CD14-positive monocyte (primary cell): ENCODE measurements at regions not wholly inside any gene's neighbourhood (a gene's known extent, or its start where the extent isn't known, plus 50 kb on each side); places are given as distances from the start of the nearest gene placed in this dataset.
A peak's percentile ranks its signal among the peaks of the same experiment; 100 is the strongest.

ENCODE experiments used
- DNase-seq, 3 donors: peaks; one replicate each; pipeline ENCODE4 v3.0.0-alpha.2; 2011 to 2022
- H2AFZ ChIP-seq: 2 replicates; pipeline ENCODE4 v1.6.0; 2012; ENCODE audit warnings: mild to moderate bottlenecking, low read depth, low read length, inconsistent platforms; ENCODE audit not compliant: insufficient read depth, poor library complexity, severe bottlenecking
- H3K27ac ChIP-seq, 2 donors: 1 replicate in 1 of 2; 2 replicates in 1 of 2; pipeline ENCODE4 v1.5.1; 2012 to 2013; ENCODE audit warnings: low read length in 2 of 2, control low read depth in 1 of 2, inconsistent platforms in 1 of 2, low read depth in 1 of 2, mild to moderate bottlenecking in 1 of 2
- H3K27me3 ChIP-seq, 2 donors: one replicate each; pipeline versions ENCODE4 v1.6.0 to v1.6.1; 2011 to 2013; ENCODE audit warnings: low read length in 2 of 2; ENCODE audit not compliant: control insufficient read depth in 2 of 2, insufficient read depth in 2 of 2
- H3K36me3 ChIP-seq, 2 donors: replicated peaks in 1 of 2; 1 replicate in 1 of 2; 2 replicates in 1 of 2; pipeline versions ENCODE4 v1.5.1 to v1.6.1; 2012 to 2013; ENCODE audit warnings: low read length in 2 of 2, control low read depth in 1 of 2, inconsistent platforms in 1 of 2, mild to moderate bottlenecking in 1 of 2; ENCODE audit not compliant: insufficient read depth in 2 of 2, control insufficient read depth in 1 of 2
- H3K4me1 ChIP-seq, 2 donors: 1 replicate in 1 of 2; 2 replicates in 1 of 2; pipeline versions ENCODE4 v1.5.1 to v1.6.1; 2012 to 2013; ENCODE audit warnings: low read length in 2 of 2, control low read depth in 1 of 2, inconsistent platforms in 1 of 2, mild to moderate bottlenecking in 1 of 2, moderate library complexity in 1 of 2; ENCODE audit not compliant: insufficient read depth in 2 of 2, control insufficient read depth in 1 of 2
- H3K4me2 ChIP-seq: replicated peaks from 2 replicates; pipeline ENCODE3; 2012; ENCODE audit warnings: low read length, moderate library complexity, mild to moderate bottlenecking; ENCODE audit not compliant: poor library complexity, severe bottlenecking; ENCODE audit errors: extremely low read depth
- H3K4me3 ChIP-seq, 3 experiments: fragments of 200-600 bp in 1 of 3; sonication (generic) in 1 of 3; replicated peaks in 1 of 3; 1 replicate in 2 of 3; 2 replicates in 1 of 3; pipeline ENCODE4 v1.5.1; 2011 to 2013; ENCODE audit warnings: low read length in 3 of 3, mild to moderate bottlenecking in 3 of 3, control low read depth in 2 of 3, low read depth in 2 of 3, inconsistent platforms in 1 of 3, moderate library complexity in 1 of 3
- H3K79me2 ChIP-seq: 2 replicates; pipeline ENCODE4 v1.6.0; 2012; ENCODE audit warnings: mild to moderate bottlenecking, control low read depth, inconsistent platforms, low read length, moderate library complexity; ENCODE audit not compliant: insufficient read depth
- H3K9ac ChIP-seq: 2 replicates; pipeline ENCODE4 v1.6.0; 2017; ENCODE audit warnings: low read length, mild to moderate bottlenecking; ENCODE audit not compliant: insufficient read depth, poor library complexity, severe bottlenecking
- H3K9me3 ChIP-seq, 2 donors: replicated peaks in 1 of 2; 1 replicate in 1 of 2; 2 replicates in 1 of 2; pipeline versions ENCODE4 v1.5.1 to v1.6.1; 2012 to 2013; ENCODE audit warnings: low read length in 2 of 2, control low read depth in 1 of 2; ENCODE audit not compliant: control insufficient read depth in 1 of 2, insufficient read depth in 1 of 2
- H4K20me1 ChIP-seq: 2 replicates; pipeline ENCODE4 v1.6.0; 2012; ENCODE audit warnings: mild to moderate bottlenecking, low read length, control low read depth, moderate library complexity; ENCODE audit not compliant: insufficient read depth
- H3K27ac Mint-ChIP-seq, 7 donors: one replicate each; pipeline ENCODE4 v1.8.0; 2020; ENCODE audit warnings: mild to moderate bottlenecking in 7 of 7, mixed read lengths in 7 of 7, moderate library complexity in 6 of 7, inconsistent platforms in 2 of 7
- H3K27me3 Mint-ChIP-seq, 3 donors: one replicate each; pipeline ENCODE4 v1.8.0; 2021 to 2022; ENCODE audit warnings: low read depth in 3 of 3, mild to moderate bottlenecking in 3 of 3, mixed read lengths in 3 of 3, moderate library complexity in 3 of 3, inconsistent platforms in 1 of 3
- H3K36me3 Mint-ChIP-seq, 2 donors: one replicate each; pipeline ENCODE4 v1.8.0; 2020; ENCODE audit warnings: mixed read lengths in 2 of 2, inconsistent platforms in 1 of 2, mild to moderate bottlenecking in 1 of 2
- H3K4me1 Mint-ChIP-seq: one replicate; pipeline ENCODE4 v1.8.0; 2020; ENCODE audit warnings: mild to moderate bottlenecking, mixed read lengths
- H3K4me3 Mint-ChIP-seq, 2 donors: one replicate each; pipeline ENCODE4 v1.8.0; 2020; ENCODE audit warnings: mild to moderate bottlenecking in 2 of 2, mixed read lengths in 2 of 2, moderate library complexity in 1 of 2
- H3K9me3 Mint-ChIP-seq, 7 donors: one replicate each; pipeline ENCODE4 v1.8.0; 2020 to 2022; ENCODE audit warnings: mixed read lengths in 7 of 7, mild to moderate bottlenecking in 6 of 7, moderate library complexity in 6 of 7, inconsistent platforms in 2 of 7
- CTCF ChIP-seq: fragments of 200-600 bp; IDR thresholded peaks from one replicate; pipeline ENCODE4 v1.8.0; 2022; ENCODE audit warnings: antibody characterized with exemption, mild to moderate bottlenecking
- WGBS: methylation state at CpG from one replicate; pipeline ENCODE4 v1.1.5; 2013; ENCODE audit warnings: missing lambda C conversion rate; ENCODE audit not compliant: insufficient coverage; 5-methylcytosine and 5-hydroxymethylcytosine counted together
- intact Hi-C, 2 donors: fragments of 100-400 bp; cut with micrococcal nuclease; formaldehyde crosslinking; loops; one replicate each; pipeline versions ENCODE4 v1.15.0 to v1.15.1; 2023

- TF ChIP-seq CTCF = no peak
- no peak for DNase-seq
- no peaks in the 10 kb centered on the region for H3K79me2 ChIP-seq
- H3K4me1 Mint-ChIP-seq = peaks cover 52% of the 10 kb centered on the region
- intact Hi-C loops = no loop called here
- no peaks in the 10 kb centered on the region for H3K27me3 ChIP-seq
- peaks cover 45 to 56% of the 10 kb centered on the region in 2 donors for H3K4me1 ChIP-seq
- peak overlapping the region in 1 of 2 donors; percentile 96 for H3K27ac ChIP-seq
- H3K4me3 Mint-ChIP-seq = no peak overlapping the region
- peak overlapping the region; percentile 54 for H2AFZ ChIP-seq
- no peaks in the 10 kb centered on the region for H3K36me3 ChIP-seq
- H3K9me3 ChIP-seq = no peaks in the 10 kb centered on the region
- H3K4me2 ChIP-seq = no peak overlapping the region
- 43% methylated on average over 4 of the region's 5 CpGs for WGBS
- no peak overlapping the region for H3K9ac ChIP-seq
- H3K4me3 ChIP-seq = no peak overlapping the region
- peak overlapping the region; percentile 53 to 100 (median 97) for H3K27ac Mint-ChIP-seq
- H3K36me3 Mint-ChIP-seq = peaks cover 0 to 2% of the 10 kb centered on the region in 2 donors
- H3K27me3 Mint-ChIP-seq = peaks cover 0 to 2% (median 0%) of the 10 kb centered on the region in 3 donors
- H3K9me3 Mint-ChIP-seq = peaks cover 0 to 3% (median 0%) of the 10 kb centered on the region in 7 donors
- H4K20me1 ChIP-seq = no peaks in the 10 kb centered on the region
These were observed 61.3 kb upstream of the WDR26 start for GRCh38 chr1:224495866-224496265.

GRCh38 chr1:224496826-224497225 is 62.2 kb upstream of the WDR26 start:
- Mint-ChIP-seq H3K27ac (peak overlapping the region; percentile 79 to 100 (median 98)), H3K4me1 (peaks cover 57% of the 10 kb centered on the region), H3K4me3 (no peak overlapping the region), H3K9me3 (peaks cover 0 to 3% (median 0%) of the 10 kb centered on the region in 7 donors), H3K36me3 (peaks cover 0 to 2% of the 10 kb centered on the region in 2 donors), H3K27me3 (peaks cover 0 to 2% (median 0%) of the 10 kb centered on the region in 3 donors)
- no peak overlapping the region for H3K4me3 ChIP-seq
- no peaks in the 10 kb centered on the region for H3K9me3 ChIP-seq
- no CpG with 5 or more reads among the region's 1 CpG for WGBS
- no peak overlapping the region for H3K9ac ChIP-seq
- H4K20me1 ChIP-seq = no peaks in the 10 kb centered on the region
- H3K36me3 ChIP-seq = no peaks in the 10 kb centered on the region
- no peak for DNase-seq
- peaks cover 47 to 63% of the 10 kb centered on the region in 2 donors for H3K4me1 ChIP-seq
- H3K27ac ChIP-seq = peak overlapping the region in 1 of 2 donors; percentile 96
- no peak overlapping the region for H3K4me2 ChIP-seq
- H3K27me3 ChIP-seq = no peaks in the 10 kb centered on the region
- TF ChIP-seq CTCF = no peak
- intact Hi-C loops = no loop called here
- H3K79me2 ChIP-seq = no peaks in the 10 kb centered on the region
- H2AFZ ChIP-seq = no peak overlapping the region
